HG03159 (cell line): ENCODE measurements at regions not wholly inside any gene's neighbourhood (a gene's known extent, or its start where the extent isn't known, plus 50 kb on each side); places are given as distances from the start of the nearest gene placed in this dataset.

ENCODE experiments used
- ATAC-seq: cut with Tn5 transposase; IDR thresholded peaks from one replicate; pipeline ENCODE4 v1.9.1; 2021; ENCODE audit warnings: mild to moderate bottlenecking, moderate library complexity; ENCODE audit not compliant: unreplicated experiment

DNA sequence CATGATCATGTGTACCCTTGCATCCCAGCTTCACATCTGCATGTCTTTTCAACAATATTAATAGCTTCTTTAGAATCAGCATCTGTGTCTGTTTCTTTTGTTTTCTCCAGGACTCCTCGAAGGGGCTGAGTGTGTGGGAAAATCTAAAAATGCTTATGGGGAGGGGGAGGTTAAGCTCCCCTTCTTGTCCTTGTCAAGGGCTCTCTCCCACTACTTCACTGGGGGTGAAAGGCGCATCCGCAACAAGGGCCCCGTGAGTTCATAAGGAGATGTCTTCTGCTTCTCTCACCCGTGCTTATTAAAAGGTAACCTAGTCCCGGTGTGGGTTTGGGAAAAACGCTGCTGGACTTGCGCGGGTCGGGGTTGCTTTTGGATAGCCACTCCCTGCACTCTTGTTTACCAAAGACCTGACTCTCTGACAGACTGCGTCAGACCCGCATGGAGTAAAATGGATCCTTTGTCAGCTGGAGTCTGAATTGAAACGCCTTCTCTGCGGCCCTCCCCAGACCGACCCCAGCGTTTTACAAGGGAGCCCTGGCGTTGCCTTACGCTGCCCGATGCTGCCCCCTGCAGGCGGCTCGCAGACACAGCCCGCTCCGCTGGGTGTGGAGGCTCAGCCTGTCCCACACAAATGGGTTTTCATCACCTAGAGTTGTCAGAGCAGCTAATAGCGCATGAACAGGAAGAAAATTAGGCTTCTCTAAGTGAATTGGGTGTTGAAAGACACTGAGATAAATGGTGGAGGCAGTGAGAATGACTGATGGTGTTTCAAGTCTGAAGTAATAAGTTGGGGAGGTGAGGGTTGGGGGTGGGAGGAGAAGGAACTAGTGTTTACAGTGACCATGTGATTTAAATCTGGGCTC lies 53.8 kb downstream of the IER5 start:
- ATAC-seq, result peak; percentile 77

DNA sequence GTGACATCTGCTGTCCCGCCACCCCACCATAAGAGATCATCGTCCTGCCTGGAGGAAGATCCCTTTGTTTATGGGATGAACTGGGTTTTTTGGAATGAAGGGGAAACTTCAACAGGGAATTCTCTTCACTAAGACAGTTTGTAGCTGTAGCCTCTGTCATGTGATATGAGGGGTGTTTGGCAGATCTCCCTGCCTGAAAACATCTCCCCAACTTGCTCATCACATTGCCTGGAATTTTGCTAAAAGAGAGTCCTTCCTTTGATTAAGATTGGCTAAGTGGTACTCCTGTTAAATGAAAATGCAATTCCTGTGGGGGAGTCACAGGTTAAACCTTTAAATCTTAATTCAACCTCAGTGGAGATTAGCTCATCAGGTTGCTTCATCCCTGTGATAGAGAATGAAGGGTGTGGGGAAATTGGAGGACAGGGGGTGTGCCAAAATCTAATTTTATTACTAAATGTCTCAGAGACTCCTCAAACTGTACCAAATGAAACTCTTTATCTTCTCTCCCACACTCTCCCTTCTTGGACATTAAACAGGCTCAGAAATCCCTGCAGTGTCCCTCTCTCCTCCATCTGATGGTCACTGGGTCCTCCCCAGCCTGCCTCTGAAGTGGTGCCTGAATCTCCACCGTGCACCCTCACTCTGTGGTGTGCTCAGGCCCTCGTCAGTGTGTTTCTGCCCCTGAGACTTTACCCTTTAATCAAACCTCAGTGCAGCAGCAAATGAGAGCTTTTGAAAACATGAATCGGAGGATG lies 54.8 kb downstream of the IER5 start:
- ATAC-seq, result no peak

DNA sequence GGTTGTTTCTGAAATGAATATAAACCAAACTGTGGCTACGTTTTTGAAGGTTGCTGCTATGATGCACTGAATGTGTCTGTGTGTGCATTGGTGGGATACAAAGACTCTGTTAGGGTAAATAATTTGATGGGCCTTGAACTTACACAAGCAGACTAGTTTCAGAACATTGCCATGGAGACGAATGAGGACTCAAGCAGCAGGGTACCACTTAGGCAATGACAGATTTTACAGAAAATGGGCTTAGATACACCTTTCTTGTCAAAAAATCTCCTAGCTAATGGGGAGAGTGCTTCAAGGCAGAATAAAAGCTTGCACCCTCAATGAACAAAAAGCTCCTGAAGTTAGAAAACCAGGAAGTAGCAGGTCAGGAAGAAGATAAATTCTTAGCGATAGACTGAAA lies 55.7 kb downstream of the IER5 start:
- no peak for ATAC-seq

DNA sequence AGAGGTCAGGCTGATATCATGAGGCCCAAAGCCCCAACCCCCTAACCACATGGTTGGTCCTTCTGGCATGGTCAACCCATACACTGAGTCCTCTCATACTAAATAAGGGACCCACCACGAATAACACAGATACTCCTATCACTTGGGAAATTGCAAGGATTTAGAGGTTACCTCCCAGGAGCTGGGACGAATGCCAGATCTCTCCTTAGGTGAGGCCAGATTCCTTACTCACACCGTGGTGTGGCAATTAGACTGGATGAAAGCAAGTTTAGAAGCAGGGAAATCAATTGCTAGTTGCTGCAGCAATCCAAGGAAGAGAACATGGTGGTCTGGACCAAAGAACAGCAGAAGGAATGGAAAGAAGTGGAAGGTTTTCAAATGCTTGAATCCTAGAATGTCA lies 60.1 kb downstream of the IER5 start:
- no peak for ATAC-seq

DNA sequence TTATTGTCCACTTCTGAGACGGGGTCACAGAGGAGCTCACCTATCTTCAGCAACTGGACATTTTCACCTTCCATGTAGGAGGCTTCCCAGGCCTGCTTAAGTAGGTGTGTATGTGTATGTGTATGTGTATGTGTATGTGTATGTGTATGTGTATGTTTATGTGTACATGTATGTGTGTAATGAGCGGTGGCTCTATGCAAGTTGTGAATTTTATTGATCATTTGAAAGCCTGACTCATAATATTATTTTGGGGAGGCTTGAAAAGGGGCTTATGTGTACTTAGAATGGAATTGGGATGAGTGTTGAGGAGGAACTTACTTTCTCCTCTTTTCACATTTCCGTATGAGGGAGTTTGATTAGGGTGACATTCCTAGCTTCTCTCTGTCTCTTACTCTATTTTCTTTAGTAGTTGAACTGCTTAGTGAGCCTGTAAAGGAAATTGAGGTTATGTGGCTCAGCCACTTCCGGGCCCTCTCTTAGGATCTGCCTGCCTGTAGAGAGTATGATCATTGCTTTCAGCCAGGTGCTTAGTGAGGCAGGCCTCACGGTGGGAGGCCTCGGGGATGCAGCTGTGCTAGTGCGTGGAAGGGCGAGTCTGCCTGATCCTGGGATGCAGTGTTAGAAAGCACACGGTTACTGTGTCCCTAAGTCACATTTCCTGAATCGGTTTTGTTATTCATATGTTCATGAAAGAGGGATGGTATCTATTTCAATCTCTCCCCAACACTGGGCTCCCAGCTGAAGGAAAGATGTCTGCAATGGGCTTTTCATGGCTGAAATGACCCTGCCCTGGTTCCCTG lies 61.0 kb downstream of the IER5 start:
- peak; percentile 72 for ATAC-seq

DNA sequence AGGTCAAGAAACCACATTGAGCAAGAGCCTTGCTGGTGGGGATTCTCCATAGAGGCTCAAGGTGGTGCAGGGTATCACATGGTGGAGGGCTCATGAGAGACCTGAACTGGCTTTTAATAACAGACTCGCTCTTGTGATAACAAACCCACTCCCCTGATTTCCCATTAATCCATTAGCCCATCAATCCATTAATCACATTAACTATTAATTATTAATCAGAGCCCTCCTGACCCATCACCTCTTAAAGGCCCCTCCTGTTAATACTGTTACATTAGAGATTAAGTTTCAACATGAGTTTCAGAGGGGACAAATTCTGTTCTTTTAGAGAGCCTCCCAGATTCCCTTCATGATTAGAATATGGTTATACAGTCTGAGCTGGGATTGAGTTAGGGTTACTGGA lies 61.8 kb downstream of the IER5 start:
- no peak for ATAC-seq

DNA sequence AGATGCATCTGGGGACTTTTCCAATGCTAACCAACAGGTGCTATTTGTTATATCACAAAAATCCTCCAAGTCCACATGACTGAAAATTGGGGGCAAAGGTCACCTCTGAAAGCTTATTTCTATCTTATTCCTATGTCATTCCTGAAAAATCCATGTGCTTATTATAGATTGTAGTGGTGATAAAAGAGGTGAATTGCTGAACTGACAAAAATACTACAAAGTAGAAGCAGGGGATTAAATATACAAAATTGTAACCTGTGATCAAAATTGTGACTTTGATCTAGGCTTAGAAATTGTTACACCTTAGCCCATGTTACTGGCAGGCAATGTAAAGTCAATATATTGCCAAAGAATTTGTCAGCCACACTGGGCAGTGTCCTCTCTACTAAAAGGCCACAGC lies 62.3 kb downstream of the IER5 start:
- ATAC-seq, result no peak

DNA sequence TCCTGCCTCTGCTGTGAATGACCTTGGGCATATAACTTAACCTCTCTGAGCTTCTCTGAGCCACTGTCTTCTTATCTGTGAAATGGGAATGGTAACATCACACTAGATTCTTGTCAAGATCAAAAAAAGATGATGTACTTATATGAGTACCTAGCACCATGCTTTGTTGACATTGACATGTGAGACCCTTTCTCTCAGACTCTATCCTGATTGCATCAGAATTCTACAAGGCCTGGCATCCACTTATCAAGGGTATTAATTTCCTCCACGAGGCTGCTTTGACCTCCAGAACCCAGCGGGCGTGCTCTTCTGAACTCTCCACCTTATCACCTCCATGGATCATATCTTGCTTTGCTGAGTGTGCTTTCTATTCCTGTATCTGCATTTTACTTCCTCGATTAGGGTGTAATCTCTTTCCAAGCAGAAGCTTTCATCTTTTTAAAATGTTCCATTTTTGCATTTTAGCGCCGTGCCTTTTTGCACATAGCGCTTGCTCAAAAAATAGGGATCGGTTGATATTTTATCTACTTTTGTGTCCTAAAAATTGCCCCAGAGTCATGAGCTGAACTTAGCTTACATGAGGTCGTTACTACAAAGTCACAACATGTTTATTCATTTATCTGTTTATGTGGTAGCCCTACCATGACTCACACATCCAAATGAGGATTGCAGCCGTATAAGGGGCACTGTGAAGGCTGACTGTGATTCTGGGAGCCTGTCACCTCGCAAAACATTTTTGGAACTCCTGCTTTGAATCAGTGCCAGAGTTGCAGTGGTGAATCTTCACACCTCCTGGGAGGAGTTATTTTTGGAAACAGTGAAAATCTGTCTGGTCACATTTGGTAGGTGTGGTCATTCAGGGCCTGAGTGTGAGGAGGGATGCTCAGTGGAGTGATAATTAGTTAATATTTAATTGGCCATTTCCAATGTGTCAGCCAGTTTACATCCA lies 63.2 kb downstream of the IER5 start:
- no peak for ATAC-seq

DNA sequence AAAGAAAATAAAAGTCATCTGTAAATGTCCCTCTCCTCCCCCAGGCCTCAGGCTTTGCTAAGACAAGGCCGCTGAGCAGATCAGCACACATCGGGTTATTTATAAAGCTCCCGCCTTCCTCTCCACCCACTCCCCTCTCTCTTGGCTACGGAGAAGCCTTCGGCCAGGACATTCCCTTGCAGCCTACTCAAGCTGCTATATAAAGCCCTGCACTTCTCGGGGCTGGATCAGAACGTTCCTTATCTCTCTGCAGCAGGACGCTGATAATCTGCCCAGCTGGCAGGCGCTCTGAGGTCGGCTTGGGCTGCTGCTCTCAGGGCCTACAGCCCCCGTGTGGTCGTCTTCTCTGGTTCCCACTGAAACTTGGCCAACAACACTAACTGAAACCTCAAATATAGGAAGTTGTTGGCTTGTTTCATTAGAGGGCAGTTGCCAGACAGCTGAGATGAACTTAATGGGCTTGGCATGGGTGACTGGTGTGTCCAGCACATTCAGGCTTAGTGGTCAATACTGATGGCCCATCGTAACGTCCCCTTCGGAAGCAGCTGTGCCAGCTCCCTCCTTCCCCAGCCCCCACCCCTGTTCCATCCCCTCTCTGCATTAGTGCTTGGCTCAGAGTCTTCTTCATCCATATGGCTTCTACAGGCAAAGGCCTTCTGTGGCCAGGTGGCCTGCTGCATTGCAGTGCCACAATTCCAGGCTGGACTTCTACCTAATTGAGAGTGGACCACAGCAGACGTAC lies 64.6 kb downstream of the IER5 start:
- peak; percentile 76 for ATAC-seq

DNA sequence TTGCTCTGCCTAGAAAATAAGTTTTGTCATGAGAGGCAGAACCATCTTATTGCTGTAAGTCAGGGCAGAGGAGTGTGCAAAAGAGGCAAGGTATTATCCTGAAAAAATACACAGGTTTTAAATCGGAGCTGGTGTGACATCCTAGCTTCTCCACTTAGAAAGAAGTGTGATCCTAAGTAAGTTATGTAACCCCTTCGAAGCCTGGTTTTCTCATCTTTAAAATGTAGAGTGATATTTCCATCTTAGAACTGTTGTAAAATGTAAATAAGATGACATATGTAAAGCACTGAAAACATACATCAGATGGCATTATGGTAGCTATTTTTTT lies 65.1 kb downstream of the IER5 start:
- no peak for ATAC-seq

DNA sequence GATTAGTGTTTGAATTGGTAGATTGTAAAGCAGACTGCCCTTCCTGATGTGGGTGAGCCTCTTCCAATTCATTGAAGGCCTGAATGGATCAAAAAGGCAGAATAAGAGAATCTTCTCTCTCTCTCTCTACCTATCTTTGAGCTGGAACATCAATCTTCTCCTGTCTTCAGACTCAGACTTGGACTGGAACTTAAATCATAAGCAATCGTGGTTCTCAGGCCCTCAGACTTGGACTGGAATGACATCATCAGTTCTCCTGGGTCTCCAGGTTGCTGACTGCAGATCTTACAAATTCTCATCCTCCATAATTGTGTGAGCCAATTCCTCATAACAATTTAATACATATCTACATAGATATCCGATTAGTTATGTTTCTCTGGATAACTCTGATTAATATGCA lies 66.8 kb downstream of the IER5 start:
- ATAC-seq, result no peak

DNA sequence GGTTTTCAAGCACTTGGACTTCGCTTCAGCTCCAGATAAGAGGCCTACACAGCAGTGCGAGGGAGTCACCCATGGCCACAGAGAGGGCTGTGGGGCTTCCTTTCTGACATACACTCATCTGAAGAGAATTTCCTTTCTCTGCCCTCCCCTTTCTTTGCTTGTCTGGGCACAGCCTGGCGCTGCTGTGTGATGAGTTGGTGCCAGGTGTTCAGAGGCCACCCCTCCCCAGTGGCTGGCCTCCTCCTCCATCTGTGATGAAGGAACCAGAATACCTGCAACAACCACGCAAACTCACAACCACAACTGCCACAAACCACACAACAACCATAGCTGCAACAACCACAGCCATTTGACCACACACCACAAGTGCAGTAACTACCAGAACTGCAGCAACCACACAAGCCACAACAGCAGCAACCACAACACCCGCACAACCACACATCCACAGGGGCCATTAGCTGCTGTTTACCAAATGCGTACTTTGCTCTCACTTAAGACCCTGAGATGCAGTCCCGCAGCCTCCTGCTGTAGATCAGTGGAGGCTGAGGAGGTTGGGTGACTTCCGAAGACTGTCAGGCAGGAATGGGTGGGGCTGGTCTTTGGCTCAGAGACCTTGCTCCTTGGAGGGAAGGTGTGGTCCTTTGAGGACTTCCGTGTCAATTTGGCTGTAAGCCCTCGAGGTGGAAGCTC lies 71.1 kb downstream of the IER5 start:
- ATAC-seq, result no peak

DNA sequence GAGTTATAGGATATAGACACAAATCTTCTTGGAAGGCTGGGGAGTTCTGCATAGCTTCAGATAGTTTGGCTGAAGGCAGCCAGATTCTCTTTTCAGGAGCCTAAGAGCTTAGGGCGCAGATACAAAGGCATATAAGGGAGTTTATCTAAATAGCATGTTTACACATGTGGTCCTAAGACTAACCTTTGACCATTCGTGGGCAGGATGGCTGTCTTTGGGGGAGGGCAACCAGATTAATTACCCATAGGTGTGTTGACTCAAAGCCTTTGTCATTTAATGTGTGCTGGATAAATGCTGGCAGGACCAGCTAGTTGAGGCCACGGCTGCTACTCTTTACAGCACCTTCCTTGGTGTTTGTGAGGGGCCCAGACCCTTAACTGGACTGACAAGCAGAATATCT lies 71.8 kb downstream of the IER5 start:
- ATAC-seq, result no peak

DNA sequence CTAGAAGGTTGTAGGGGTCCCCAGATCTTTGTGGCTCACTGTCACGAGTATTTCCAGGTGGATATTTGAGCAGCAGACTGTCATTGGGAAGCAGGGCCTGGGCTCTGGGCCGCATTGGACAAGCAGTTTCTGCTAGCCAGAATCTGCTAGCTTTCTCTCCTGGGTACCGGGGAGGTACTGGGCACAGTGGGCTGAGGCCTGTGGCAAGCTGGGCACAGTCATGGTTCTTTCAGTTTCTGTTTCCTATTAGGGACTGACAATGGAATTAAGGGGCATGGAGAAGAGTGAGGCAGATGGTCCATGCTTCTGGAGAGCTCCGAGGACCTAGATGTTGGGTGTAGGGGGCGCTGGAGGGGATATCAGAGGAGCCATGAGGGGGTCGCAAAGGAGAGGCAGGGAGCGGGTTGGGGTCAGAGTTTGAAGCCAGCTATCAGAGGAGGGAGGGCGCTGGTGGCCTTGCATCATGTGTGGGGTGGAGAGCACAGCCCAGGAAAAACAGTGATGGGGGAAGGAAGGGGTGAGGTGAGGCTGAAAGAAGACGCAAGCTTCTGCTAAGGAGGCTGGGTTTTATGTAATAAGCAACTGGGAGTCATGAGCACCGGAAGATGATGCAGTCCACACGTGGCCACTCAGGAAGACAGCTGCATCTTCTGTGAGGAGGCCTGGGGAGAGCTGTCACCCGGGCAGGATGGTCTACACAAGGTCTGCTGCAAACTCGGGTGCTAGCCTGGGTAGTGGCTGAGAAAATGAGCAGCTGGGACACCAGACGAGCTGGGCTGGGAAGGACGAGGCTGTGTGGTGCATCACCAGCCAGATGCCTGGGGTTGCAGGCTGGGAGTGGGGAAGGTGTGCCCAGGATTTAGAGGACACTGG lies 72.7 kb downstream of the IER5 start:
- ATAC-seq, result no peak

DNA sequence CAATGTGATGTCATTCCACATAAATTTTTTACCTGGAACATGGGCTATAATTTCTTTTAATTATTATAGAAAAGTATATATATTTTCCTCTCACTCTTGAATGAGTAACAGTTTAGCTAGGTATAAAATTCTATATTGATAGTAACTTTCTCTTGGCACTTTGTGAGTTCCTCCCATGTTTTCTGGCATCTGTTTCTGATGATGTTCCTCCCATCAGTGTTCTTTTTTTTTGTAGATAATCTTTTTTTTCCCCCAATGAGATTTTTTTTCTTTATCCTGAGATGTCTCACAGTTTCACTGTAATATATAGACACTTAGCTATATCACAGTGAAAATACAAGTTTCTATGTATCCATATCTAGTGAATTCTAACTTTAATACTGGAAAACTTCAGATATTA lies 75.2 kb downstream of the IER5 start:
- ATAC-seq, result no peak

DNA sequence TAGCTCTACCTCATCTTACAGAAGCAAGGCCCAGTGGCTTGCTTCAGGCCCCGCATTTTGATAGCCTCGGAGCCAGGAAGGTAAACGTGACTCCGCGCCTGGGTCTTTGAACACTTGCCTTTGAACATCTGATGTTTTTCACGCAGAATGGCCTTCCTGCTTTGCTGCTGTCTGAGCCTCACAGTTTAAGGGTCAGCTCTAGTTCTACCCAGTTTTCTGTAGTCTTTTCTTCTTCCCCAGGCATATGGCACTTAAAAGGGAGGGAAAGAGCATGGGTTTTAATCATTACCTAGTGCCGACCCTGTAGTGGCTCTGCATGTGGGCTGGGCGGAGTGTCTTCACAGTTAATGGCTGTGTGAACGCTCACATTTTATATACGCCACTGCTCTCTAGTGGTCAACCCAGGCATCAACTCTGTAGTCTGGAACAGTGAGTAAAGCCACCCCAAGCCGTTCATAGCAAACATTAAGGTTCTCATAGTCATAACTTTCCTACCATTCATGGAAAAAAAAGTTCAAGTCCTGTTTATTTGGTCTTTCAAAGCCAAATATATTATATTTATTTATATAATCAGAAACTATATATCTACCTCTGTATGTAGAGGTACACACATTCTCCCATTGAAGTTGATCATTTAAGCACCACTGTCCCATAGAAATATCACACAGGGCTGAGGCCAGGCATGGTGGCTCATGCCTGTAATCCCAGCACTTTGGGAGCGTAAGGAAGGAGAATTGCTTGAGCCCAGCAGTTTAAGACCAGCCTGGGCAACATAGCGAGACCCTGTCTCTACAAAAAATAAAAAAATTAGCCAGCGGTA lies 78.1 kb downstream of the IER5 start:
- peak; percentile 97 for ATAC-seq

DNA sequence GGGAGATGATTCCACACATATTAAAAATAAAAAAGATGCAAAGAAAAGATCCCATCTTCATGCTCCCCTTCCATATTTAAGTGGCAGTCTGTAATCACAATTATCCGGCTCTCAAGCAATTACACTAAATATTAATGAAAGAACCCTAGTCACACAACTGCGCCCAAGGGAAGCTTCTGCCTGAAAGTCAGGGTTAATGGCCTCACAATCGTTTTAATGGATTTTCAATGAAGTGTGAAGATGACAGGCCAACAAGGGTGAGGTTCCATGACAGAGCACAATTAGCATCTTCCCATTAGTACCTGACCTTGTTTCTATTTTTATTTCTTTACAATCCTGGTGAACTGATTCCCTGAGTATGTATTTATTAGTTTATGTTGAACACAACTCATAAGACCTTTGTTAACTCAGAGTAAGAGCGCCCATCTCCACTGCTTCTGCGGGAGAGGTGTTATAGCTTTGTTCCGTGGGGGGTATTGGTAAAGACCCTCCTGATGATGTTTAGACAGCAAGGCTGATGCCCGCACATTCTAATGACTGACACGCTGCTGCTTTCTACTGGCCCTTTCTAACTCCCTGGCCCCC lies 80.9 kb downstream of the IER5 start:
- no peak for ATAC-seq
